Transverse colon (tissue), 4 donors: ENCODE measurements at regions not wholly inside any gene's neighbourhood (a gene's known extent, or its start where the extent isn't known, plus 50 kb on each side); places are given as distances from the start of the nearest gene placed in this dataset.

Experiments
- CTCF ChIP-seq, 5 experiments: fragments of 200-600 bp in 3 of 5; fragments of 450-650 bp in 2 of 5; sonication (generic) in 3 of 5; IDR thresholded peaks; 1 replicate in 2 of 5; 2 replicates in 3 of 5; pipeline ENCODE4 v1.5.1; 2016 to 2017; ENCODE audit warnings: antibody characterized with exemption in 5 of 5, inconsistent platforms in 3 of 5, mild to moderate bottlenecking in 2 of 5, moderate library complexity in 1 of 5
- EP300 ChIP-seq: sonication (generic); formaldehyde crosslinking; IDR thresholded peaks from one replicate; pipeline ENCODE4 v1.6.1; 2017; ENCODE audit warnings: antibody characterized with exemption, low read depth
- POLR2A ChIP-seq: fragments of 450-650 bp; IDR thresholded peaks from one replicate; pipeline ENCODE4 v1.6.1; 2016; ENCODE audit warnings: antibody characterized with exemption, mild to moderate bottlenecking, moderate library complexity
- POLR2AphosphoS5 ChIP-seq, 3 donors: sonication (generic); formaldehyde crosslinking; IDR thresholded peaks; one replicate each; pipeline ENCODE4 v1.6.1; 2016; ENCODE audit warnings: antibody characterized with exemption in 3 of 3

- TF ChIP-seq EP300 (no peak), CTCF (IDR thresholded peaks at IDR 0.05) (no peak), POLR2AphosphoS5 (IDR thresholded peaks at IDR 0.05) (no peak), POLR2A (no peak)
Measured at GRCh38 chr13:73934215-73934641, 200.0 kb downstream of the KLF12 start.
